SK-N-SH treated with all-trans-retinoic acid at 6 μM for 48 hours (cell line): ENCODE measurements at regions not wholly inside any gene's neighbourhood (a gene's known extent, or its start where the extent isn't known, plus 50 kb on each side); places are given as distances from the start of the nearest gene placed in this dataset.

Experiments used
- ARNTL ChIP-seq: fragments of 450-650 bp; formaldehyde crosslinking; IDR thresholded peaks from 2 replicates; pipeline ENCODE4 v1.5.0; 2020; ENCODE audit warnings: low read depth, mild to moderate bottlenecking, moderate library complexity, borderline replicate concordance
- ISL1 ChIP-seq: fragments of 250-450 bp; sonication (Bioruptor Pico); IDR thresholded peaks from 2 replicates; pipeline ENCODE4 v2.1.2; 2022; ENCODE audit warnings: mild to moderate bottlenecking, moderate library complexity
- OSR1 ChIP-seq: fragments of 250-450 bp; sonication (Bioruptor Pico); IDR thresholded peaks from 2 replicates; pipeline ENCODE4 v1.8.0; 2022; ENCODE audit warnings: moderate library complexity, mild to moderate bottlenecking, inconsistent platforms
- POU6F1 ChIP-seq: fragments of 250-450 bp; sonication (Bioruptor Pico); IDR thresholded peaks from 2 replicates; pipeline ENCODE4 v1.8.0; 2021; ENCODE audit warnings: low read depth, mild to moderate bottlenecking, moderate library complexity, borderline replicate concordance
- TOX ChIP-seq: fragments of 250-450 bp; sonication (Bioruptor Pico); IDR thresholded peaks from 2 replicates; pipeline ENCODE4 v1.8.0; 2021; ENCODE audit warnings: mild to moderate bottlenecking, moderate library complexity, borderline replicate concordance
- TSHZ2 ChIP-seq: fragments of 250-450 bp; sonication (Bioruptor Pico); IDR thresholded peaks from 2 replicates; pipeline ENCODE4 v1.5.0; 2020; ENCODE audit warnings: mild to moderate bottlenecking, moderate library complexity
- ZFP3 ChIP-seq: fragments of 250-450 bp; sonication (Bioruptor Pico); IDR thresholded peaks from 2 replicates; pipeline ENCODE4 v1.5.0; 2020; ENCODE audit warnings: mild to moderate bottlenecking, moderate library complexity
- ZFP30 ChIP-seq: fragments of 450-650 bp; formaldehyde crosslinking; IDR thresholded peaks from 2 replicates; pipeline ENCODE4 v1.5.0; 2022; ENCODE audit warnings: mild to moderate bottlenecking, moderate library complexity
- ZNF565 ChIP-seq: fragments of 450-650 bp; formaldehyde crosslinking; conservative IDR thresholded peaks from 2 replicates; pipeline ENCODE4 v1.5.0; 2020; ENCODE audit warnings: low read depth, mild to moderate bottlenecking, moderate library complexity
- ZNF8 ChIP-seq: fragments of 450-650 bp; formaldehyde crosslinking; IDR thresholded peaks from 2 replicates; pipeline ENCODE4 v1.5.0; 2020; ENCODE audit warnings: mild to moderate bottlenecking, moderate library complexity

- TF ChIP-seq ZNF565 (no peak), ZNF8 (no peak), OSR1 (CRISPR knock-in tag) (no peak), ARNTL (CRISPR knock-in tag) (no peak), TOX (CRISPR knock-in tag) (no peak), ZFP30 (CRISPR knock-in tag) (no peak), TSHZ2 (CRISPR knock-in tag) (no peak), ISL1 (CRISPR knock-in tag) (no peak), POU6F1 (CRISPR knock-in tag) (no peak), ZFP3 (CRISPR knock-in tag) (no peak)
These were observed 249.4 kb upstream of the CTBP2 start for GRCh38 chr10:125409756-125410155.
